GM19397 (cell line): ENCODE measurements at regions not wholly inside any gene's neighbourhood (a gene's known extent, or its start where the extent isn't known, plus 50 kb on each side); places are given as distances from the start of the nearest gene placed in this dataset.
"Not testable (repeated sequence)": the region's sequence is repeated elsewhere in the genome, so short reads cannot be mapped to it uniquely, and the experiment has no call there.

Source experiments
- ATAC-seq: cut with Tn5 transposase; IDR thresholded peaks from one replicate; pipeline ENCODE4 v1.9.1; 2021; ENCODE audit warnings: mild to moderate bottlenecking, moderate library complexity; ENCODE audit not compliant: unreplicated experiment

DNA sequence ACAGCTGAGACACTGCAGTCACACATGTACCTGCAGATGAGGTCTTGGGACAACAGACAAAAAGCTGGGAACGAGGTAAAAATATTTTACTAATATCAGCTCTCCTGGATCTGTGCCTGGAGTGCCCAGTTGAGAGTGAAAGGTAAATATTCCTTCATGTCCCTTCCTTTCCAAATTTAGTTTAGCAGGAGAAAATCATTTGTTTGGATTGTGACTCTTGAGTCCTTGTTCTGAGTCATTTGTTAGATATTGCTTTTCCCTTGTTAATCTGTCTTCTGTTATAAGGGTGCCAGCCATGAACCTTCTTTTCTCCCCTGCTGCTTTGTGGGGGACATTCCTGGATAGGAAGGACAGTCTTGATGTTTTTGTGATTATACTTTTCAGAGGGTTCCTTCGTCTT is 329.2 kb downstream of the DSC3 start:
- no peak for ATAC-seq

DNA sequence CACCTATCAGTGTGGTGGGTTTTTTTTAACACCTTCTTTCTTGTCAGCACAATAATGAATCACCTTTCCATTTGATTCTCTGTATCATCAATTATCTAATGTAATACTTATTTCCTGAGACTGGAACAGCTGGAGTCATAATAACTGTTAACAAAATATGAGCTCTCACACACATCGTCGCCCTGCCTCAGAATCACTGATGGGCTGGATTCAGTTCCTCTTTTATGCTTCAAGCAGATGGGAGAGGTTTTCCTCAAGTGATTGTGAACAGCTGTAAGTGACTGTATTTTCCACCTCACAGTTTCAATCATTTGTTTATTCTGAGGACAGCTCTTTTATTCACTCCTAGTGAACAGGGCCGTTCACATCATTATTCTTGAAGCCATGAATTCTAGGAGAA is 330.2 kb downstream of the DSC3 start:
- peak; percentile 82 for ATAC-seq

DNA sequence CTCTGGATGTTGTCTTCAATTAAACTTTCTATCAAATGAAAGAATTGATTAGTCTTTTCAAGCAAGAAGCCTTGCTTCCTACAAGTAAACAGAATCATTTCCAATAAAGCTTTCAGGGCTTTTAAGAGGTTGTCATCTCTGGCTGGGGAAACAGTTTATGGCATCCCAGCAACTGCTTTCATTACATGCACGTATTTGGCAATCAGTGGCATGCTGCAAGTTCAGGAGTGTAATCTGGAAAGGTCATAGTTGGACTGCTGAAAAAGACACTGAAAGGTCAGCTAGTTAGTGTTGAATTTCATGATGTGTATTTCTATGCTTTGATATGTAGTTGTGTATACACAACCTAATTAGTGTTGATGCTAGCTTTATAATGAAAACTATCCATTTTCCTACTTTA is 332.9 kb downstream of the DSC3 start:
- ATAC-seq = no peak

DNA sequence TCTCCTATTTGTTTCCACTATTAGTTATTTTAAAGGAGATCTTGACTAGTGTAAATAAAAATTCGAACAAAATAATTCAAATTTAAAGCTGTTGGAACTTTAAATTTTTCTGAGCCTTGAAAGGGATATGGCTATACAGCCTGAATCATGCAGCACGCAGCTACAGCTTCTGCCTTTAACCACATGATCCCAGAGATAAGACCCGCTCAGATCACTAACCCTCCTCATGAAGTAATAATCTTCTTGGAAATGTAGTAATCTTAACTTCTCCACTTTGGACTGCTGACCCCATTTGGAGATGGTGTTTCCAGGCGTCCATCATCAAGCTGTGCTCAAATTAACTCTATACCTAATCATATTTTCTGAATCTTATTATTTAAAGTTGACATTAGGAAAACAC is 336.6 kb downstream of the DSC3 start:
- ATAC-seq = no peak

DNA sequence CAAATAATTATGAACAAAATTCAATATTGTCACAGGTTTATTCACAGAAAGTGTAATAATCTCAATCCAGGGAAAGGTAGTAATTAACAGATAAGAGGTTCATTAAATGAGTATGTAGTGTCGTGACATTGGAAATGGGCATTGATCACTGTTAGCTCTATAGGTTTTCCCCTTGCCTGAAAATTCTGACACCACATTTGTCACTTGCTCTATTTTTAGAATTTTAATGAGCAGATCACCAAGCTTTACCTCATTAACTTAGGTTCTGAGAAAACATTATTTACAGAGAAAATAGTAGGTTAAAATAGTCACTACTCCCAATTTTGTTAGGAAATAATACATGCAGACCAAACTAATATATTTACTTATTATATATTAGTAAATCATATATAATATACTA is 344.0 kb downstream of the DSC3 start:
- no peak for ATAC-seq

DNA sequence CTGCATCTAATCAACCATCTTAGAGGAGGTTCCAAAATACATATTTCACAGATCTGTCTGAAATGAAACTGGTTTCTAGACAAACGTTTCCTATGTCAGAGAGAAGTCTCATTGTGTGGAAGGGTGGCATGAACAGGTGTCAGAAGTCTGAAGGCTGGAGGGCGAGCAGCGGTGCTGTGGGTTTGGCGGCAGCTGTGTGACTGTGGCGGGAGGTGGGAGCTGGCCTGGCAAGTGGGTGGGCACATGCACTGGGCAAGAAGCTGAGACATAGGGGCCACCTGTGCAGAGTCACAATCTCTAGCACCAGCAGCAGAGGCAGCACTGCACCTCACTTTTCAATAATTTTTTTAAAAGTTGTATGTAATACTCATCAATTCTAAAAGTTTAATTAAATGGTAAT is 346.3 kb downstream of the DSC3 start:
- no peak for ATAC-seq

DNA sequence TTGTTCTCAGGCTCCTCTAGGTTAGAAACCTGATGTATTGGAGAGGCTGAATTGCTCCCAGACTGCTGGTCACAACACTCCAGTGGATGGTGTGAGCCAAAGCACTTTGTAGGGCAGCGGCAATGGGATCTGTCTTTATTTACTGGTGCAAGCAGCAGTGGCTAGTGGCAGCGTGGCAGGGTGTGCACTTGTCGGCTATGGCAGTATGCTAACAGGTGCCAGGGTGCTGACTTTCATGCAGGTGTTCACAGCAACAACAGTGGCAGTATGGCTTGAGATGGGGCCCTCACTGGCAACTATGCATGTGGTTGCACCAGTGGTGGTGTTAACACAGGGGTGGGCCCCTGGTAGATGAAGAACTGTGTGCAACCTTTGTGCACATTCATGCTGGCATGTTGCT is 347.8 kb downstream of the DSC3 start:
- no peak for ATAC-seq

DNA sequence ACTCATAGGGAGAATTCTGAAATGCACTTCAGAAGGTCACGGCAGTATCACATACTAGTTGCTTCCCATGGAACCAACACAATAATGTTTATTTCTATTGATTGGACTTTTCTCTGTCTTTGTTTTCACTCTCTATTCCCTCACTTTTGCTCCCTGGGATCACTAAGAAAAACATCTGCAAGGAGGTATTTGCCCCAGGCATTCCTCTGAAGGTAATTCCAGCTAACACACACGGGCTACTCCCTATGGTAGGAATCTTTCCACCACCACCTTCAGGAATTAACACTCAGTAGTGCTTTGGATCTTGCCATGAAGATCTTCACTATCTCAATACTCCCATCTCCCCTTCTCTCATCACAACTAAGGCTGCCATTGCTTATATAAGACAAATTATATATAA is 353.3 kb downstream of the DSC3 start:
- ATAC-seq = no peak

DNA sequence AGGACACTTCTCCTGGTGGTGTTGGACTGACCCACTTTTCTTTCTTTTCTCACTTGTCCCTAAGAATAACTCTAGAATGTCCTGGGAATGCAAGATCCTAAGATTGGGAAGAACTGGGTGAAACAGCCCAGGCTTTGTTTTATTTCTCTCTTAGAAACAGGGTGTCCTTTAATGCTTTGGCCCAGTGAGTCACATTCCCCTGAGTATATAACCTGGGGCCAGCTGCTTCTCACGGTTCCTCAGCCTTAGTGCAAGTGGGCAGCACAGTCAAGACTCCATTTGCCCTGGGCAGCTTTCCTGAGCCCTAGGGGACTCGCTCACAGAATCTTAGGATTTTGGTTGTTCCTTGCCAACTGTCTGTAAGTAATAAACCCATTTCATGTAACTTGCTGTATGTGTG is 355.0 kb downstream of the DSC3 start:
- no peak for ATAC-seq

DNA sequence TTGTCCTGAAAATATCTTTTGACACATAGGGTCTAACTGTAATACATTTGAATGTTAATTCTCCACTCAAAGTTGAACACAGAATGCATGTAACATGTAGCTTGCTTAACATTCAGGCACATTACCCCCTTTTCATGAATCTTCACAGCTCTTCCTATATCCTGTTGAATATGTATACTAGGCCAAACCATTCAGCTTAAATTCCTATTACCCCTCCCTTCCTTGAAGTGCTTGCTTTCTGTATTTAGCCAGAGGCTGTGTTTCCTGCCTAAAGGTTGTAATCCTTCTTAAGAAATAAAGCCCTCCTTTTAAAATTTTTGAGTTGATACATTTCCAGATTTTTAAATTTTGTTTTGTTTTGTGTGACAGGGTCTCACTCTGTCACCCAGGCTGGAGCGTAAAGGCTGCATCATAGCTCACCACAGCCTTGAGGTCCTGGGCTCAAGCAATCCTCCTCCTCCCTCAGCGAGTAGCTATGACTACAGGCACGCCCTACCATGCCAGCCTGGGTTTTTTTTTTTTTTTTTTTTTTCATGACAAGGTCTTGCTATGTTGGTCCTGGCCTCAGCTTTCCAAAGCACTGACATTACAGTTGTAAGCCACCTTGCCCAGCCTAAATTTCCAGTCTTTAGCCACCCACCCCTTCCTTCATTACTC is 357.6 kb downstream of the DSC3 start:
- no peak for ATAC-seq

DNA sequence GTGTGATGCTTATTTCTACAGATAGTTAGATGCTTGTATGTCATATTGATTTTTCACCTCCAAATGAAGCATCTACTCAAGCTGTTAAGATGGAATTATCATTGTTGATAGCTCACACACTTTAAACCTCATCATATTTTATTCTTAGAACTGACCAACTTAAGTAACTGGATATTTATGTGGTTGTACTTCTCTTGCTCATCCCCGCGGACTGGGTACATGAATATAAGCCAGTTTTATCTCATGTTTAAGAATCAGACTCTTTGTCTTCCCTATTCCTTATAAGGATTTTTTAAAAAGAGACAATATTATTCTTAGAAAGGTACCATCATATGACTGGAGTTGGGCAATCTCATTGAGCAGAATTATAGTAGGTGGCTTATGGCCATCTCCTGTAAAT is 358.7 kb downstream of the DSC3 start:
- no peak for ATAC-seq

DNA sequence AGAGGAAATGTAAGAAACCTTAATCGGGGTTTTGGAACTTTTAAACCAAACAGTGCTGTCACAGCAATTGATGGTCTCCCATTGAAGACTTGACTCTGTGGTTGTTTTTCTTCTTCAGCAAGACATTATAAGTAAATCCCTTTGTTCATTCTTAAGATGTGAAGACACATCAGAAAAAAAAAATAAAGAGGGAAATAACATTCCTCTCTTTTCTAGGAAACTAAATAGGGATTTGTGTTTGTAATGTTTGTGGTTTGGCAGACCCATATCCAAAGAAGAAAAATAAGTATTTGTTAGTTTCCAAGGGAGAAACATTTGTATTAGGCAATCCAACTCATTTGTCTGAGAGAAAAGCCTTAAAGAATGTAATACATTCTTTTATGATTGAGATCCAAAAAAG is 359.9 kb downstream of the DSC3 start:
- no peak for ATAC-seq

DNA sequence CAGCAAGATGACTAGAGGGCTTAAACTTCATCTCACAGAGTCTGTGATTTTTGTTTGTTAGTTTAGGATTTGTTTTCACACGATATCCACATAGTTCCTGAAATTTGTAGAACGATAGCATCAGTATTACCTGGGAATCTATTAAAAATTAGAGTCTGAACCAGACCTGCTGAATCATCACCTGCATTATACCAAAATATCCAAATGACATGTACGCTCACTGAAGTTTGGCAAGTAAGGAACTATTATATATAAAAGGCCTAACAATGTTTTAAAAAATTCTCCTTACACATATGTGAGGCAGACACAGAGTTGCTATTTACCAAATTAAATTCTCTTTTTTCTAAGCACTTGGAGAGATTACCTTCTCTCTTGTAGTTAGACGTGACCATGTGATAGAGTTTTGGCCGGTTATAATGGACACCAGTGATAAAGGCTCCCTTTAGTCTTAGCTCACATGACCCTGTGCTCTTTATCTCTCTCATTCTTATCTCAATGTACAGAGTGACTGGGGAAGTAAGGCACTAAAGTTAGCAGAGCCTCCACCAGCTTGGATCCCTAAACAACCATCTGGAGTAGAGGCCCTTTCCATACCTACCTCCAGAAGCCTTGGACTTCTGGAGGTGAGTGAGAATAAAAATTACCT is 363.1 kb downstream of the DSC3 start:
- no peak for ATAC-seq

DNA sequence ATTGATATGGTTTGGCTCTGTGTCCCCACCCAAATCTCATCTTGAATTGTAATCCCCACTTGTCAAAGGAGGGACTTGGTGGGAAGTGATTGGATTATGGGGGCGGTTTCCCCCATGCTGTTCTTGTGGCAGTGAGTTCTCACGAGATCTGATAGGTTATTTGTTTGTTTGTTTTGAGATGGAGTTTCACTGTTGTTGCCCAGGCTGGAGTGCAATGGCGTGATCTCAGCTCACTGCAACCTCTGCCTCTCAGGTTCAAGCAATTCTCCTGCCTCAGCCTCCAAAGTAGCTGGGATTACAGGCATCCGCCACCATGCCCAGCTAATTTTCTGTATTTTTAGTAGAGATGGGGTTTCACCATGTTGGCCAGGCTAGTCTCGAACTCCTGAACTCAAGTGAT is 364.7 kb downstream of the DSC3 start:
- ATAC-seq = not testable (repeated sequence)

DNA sequence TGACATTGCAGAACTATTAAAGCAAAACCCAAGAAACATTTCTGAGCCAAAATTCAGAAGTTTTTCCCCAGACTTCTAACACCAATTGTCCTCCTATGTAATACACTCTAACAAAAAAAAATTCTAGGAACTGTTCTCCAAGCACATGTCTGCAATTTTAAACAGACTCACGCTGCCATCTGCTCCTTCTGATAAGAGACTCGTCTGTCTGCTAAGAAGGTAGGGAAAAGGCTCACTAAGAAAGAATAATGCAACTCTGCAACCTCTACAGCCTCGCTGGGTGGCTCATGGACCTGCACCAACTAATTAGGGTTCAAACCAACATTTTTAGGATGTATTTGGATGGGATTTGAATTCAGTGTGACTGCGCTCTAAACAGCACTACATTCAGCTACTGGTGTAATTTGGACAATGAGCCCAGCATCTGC is 366.5 kb downstream of the DSC3 start:
- ATAC-seq = no peak

DNA sequence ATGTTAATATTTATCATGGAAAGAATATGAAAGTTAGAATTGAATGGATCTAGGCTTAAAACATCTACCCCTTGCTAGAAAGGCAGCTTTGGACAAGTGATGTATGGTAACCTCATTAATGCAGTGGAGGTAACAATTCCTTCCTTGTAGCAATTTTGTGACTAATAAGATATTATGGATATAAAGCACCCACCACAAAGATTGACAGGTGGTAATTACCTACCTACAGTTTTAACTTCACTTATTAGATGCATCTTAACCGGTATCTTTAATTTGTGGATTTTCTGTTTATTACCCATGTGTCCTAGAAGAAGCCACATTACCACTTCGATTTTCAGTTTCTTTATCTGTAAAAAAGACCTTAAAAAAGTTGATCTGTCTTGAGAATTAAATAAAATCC is 367.0 kb downstream of the DSC3 start:
- no peak for ATAC-seq

DNA sequence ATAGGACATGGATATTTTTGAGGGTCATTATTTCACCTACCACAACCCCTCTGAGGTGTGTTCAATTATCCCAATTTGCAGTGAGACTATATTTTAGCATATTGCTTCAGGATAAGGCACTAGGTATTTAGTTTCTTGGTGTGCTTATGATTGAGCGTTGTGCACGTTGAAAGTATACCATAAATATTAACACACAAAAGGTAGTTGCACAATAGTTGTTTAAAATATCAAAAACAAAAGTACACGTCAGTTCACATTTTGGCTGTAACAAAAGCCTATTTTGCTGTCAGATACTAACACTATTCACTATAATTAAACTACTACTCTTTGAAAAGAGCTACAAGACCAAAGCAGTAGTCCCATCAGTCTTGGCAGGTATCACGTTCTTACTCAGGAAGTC is 367.5 kb downstream of the DSC3 start:
- no peak for ATAC-seq

DNA sequence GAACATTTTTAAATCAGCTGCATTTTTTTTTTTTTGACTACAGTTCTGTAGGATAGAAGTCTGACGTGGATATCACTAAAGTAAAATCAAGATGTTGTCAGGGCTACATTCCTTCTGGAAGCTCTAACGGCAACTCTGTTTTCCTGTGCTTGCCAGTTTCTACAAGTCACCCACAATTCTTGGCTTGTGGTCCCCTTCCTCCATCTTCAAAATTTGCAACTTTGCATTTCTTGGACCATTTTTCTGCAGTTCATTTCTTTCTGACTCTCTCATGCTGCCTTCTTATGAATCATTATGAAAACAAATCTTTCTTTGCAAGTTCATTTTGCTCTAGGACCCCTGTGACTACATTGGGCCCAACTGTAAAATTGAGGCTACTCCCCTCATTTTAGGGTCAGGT is 367.9 kb downstream of the DSC3 start:
- ATAC-seq = no peak

DNA sequence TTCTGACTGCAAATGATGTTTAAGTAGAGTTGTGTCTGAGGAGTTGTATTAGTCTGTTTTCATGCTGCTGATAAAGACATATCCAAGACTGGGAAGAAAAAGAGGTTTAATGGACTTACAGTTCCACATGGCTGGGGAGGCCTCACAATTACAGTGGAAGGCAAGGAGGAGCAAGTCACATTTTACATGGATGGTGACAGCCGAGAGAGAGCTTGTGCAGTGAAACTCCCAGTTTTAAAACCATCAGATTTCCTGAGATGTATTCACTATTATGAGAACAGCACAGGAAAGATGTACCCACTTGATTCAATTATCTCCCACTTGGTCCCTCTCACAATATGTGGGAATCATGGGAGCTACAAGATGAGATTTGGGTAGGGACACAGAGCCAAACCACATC is 370.1 kb downstream of the DSC3 start:
- ATAC-seq = not testable (repeated sequence)

DNA sequence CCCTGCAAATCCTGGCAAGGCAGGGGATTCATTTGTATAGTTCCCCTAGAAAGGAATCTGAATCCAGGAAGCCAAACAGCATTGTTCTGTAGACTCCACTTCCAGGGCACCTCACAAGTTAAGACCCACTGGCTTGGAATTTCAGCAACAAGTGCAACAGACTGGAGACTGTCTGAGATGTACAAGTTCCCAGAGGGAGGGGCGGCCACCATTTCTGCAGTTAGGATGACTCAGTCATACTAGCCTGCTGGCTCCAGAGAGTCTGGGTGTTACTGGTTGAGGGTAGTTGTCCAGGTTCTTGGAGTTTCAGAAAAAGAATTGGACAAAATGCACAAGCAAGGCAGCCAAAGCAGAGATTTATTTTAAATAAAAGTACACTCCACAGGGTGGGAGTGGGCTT is 384.2 kb downstream of the DSC3 start:
- no peak for ATAC-seq

DNA sequence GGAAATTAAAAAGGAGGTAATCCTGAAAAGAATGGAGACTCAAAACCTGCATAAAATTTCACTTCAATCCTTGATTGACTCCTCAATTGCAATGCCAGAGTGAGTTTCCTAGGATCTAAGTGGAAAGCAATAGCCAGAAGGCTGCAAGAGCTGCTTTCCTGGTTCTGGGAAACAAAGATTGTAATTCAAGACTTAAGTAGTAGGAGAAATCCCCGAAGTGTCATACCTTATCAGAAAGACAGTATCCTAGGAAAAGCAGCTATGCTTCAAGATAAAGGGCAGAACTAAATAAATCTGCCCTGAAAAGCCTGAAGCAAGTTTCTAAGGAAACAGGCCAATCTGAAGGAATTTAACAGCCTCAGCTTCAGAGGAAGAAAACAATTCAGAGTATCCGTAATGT is 390.2 kb downstream of the DSC3 start:
- ATAC-seq = no peak

DNA sequence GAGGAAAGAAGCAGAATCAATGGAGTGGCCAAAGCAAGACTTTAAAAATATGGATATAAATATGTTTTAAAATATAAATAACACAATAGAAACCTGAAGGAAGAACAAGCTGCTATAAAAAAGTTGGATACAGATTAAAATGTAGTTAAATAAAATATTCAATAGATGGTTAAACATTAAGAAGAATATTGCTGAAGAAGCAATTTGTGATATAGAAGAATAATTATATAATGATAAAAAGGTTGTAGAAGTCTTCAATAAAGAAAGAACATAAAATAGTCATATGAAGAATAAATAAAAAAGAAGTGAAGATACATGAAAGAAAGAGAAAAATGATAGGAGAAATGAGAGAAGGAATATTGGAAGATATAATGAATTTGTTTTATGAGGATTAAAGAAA is 392.0 kb downstream of the DSC3 start:
- ATAC-seq = no peak

DNA sequence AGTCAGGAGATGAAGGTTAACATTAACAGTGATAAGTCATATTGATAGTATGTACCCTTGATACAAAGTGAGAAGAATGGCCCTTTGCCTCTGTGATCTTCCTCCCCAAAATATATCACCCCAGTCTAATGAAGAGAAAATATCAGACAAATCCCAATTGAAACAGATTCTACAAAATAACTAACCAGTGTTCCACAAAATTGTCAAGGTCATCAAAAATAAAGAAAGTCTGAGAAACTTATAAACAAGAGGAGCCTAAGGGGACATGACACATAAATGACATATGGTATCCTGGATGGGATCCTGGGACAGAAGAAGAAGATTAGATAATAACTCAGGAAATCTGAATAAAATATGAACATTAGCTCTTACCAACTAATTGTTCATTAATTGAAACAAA is 398.4 kb downstream of the DSC3 start:
- no peak for ATAC-seq
